A549 (cell line): ENCODE measurements at regions not wholly inside any gene's neighbourhood (a gene's known extent, or its start where the extent isn't known, plus 50 kb on each side); places are given as distances from the start of the nearest gene placed in this dataset.

Experiments
- KDM5A ChIP-seq: fragments of 200-600 bp; sonication (generic); IDR thresholded peaks from 2 replicates; pipeline ENCODE4 v1.6.1; 2016; ENCODE audit warnings: antibody characterized with exemption, mild to moderate bottlenecking
- POLR2A ChIP-seq: IDR thresholded peaks from 2 replicates; pipeline ENCODE4 v1.6.1; 2012; ENCODE audit warnings: mild to moderate bottlenecking, low read length
- ZSCAN20 ChIP-seq: fragments of 250-450 bp; sonication (Bioruptor Pico); IDR thresholded peaks from 2 replicates; pipeline ENCODE4 v1.8.0; 2022; ENCODE audit warnings: mild to moderate bottlenecking, moderate library complexity
- TF ChIP-seq, protein P1 (sequence below): fragments of >200 bp; sonication (Bioruptor Twin); formaldehyde crosslinking; IDR thresholded peaks from 3 replicates; pipeline ENCODE4 v1.5.1; 2016

DNA sequence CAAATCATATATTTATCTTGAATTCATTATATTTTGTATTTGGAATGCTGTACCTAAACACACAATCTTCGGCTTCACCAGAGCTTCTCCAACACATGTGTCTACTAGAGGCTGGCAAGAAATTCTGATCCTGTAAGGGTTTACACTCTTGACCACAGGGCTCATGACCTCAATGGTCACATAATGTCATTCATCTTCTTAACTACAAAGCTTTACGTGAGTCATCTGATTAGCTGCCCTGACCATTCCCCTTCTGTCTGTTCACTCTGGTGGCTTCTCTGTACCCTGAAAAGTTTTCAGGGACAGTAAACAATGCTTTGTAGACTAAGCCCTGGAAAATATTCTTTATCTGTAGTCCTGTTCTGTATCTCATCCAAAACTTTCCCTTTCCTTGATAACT, 423.9 kb downstream of the CMPK2 start:
- no peak for TF ChIP-seq ZSCAN20 (CRISPR knock-in tag)
- TF ChIP-seq KDM5A = no peak
- TF ChIP-seq, protein P1, sequence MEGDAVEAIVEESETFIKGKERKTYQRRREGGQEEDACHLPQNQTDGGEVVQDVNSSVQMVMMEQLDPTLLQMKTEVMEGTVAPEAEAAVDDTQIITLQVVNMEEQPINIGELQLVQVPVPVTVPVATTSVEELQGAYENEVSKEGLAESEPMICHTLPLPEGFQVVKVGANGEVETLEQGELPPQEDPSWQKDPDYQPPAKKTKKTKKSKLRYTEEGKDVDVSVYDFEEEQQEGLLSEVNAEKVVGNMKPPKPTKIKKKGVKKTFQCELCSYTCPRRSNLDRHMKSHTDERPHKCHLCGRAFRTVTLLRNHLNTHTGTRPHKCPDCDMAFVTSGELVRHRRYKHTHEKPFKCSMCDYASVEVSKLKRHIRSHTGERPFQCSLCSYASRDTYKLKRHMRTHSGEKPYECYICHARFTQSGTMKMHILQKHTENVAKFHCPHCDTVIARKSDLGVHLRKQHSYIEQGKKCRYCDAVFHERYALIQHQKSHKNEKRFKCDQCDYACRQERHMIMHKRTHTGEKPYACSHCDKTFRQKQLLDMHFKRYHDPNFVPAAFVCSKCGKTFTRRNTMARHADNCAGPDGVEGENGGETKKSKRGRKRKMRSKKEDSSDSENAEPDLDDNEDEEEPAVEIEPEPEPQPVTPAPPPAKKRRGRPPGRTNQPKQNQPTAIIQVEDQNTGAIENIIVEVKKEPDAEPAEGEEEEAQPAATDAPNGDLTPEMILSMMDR = no peak
- TF ChIP-seq POLR2A = no peak
